CD4-positive, alpha-beta T cell treated with Interleukin-15 for 1 hour (primary cell): ENCODE measurements at regions not wholly inside any gene's neighbourhood (a gene's known extent, or its start where the extent isn't known, plus 50 kb on each side); places are given as distances from the start of the nearest gene placed in this dataset.
A peak's percentile ranks its signal among the peaks of the same experiment; 100 is the strongest.
"Not testable (repeated sequence)": the region's sequence is repeated elsewhere in the genome, so short reads cannot be mapped to it uniquely, and the experiment has no call there.

Experiments
- DNase-seq: peaks from one replicate; pipeline ENCODE4 v3.0.0-alpha.2; 2020

- DNase-seq = no peak
Observed at GRCh38 chr6:97459535-97459934, 176.5 kb upstream of the MMS22L start.

GRCh38 chr6:97459986-97460385 is 177.0 kb upstream of the MMS22L start:
- DNase-seq = no peak

GRCh38 chr6:97460394-97461080 is 177.5 kb upstream of the MMS22L start:
- DNase-seq = no peak

DNA sequence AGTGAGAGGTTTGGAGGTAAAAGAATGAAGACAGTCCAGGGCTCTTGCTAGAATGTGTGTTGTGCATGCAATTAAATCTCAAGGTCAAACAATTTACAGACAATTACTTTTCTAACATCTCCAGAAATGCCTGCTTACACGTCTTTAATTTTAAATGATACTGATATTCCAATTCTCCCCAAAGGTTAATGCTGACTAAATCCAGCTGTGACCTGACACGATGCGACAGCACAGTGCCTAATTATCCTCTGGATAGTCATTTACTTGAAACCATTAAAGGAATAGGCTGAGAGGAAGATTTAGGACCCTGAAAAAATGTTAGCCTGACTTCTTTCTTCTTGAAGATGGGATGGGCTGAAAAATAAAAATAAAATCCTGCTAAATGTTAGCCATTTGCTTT is 178.2 kb upstream of the MMS22L start:
- DNase-seq = no peak

DNA sequence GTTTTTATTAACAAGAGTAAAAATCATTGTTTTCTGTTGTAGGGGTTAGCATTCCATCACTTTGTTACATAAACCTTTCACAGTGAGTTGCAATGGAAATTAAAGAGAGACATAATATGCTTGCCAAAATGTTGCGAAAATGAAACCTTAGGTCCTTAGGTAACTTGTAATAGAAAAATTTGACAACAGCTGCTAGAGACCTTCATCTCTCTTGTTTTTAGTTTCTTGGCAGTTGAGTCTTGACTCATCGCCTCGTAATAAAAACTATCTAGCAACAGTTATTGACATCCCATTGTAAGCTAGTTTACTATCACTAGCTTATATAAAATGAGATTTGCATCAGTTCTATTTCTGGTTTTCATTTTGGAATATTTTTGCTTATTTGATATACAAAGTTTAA is 179.0 kb upstream of the MMS22L start:
- no peak for DNase-seq

DNA sequence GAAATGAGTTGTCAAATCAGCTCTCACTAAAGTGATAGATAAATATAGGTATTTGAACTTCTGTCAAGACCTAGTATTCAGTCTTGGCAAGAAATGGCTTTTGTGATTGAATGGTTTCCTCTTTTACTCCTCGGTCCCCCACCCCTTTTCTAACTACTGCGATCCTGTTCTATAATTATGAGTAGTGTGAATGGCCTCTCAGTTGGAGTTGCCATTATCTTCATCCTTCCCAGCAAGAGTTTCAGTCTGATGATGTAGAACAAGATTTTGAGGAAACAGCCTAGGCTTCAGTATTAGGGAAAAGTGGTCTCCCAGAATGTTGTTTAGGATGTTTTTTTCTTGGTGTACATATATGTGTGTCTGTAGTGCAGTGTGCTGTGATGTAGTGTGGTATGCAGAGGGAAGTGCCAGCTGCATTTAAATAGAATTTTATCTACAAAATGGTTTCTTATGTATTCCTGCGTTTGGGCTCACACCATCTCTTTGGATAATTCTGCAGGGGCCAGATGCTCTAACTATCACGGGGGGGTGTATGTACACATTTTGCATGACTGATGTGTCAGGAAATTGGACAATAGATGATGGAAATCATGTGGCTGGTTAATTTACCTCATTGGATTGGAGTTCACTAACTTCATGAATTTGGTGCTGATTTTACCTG is 180.1 kb upstream of the MMS22L start:
- DNase-seq = no peak

DNA sequence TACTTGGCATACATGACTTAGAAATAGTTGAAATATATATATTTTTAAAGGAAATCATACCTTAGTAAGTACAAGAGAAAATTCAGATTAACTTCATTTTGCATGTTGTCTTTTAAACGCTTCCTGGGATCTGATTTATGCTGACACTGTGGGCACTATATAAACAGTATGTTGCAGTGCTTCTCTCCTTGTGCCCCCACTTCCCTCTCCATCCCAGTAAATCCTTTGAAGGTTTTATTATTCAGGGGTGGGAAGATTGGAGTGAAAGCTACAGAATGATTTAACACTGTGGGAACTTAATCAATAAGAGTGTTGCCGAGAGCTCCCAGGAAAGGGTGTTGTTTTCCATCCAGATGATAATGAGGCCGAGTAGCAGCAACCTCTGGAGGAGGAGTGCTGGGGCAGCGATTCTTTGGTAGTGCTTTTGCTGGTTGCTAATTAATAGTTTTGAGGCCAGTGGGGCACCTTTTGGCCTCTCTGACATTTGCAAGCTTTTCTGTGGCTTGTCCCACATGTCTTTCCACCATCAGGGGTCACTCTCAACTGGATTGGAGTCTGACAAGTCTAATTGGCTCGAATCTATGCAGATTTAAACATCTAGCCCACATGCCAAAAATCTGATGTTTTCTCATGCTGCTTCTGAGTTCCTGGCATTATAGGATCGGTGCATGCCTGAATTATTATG is 183.0 kb upstream of the MMS22L start:
- DNase-seq = no peak

DNA sequence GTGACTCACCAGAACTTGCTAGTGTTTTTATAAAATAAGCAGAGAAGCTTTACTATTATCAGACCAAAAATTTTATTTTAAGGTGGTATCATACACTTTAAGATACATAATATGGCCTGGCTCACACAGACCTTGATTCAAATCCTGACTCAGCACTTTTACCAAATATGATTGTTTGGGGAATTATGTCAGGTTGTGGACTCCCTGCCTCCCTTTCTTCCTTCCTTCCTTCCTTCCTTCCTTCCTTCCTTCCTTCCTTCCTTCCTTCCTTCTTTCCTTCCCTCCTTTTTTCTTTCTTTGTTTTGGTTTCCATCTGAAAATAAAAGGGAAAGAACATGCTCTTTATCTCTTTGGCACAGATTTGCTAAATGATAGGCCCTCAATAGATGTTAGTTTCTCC is 186.0 kb upstream of the MMS22L start:
- DNase-seq = no peak

- DNase-seq = no peak
Observed at GRCh38 chr6:97469451-97469850, 186.4 kb upstream of the MMS22L start.

DNA sequence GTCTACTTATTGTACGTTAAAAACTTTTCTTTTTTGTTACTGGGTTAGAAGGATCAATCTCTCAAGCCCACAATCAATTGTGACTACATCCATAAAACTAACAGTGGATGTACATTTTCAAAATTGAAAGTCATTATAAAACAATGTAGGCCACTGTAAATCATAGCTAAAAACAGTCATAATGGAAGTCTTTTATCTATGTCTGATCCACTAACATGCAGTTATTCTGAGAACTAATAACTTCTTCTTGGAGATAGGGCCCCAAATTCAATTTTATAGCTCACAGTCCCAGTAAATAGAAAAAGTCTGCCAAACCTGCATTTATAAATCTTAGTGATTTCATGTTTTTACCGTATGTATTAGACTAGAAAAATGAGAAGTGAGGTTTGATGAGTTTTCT is 187.3 kb upstream of the MMS22L start:
- no peak for DNase-seq

GRCh38 chr6:97473979-97474378 is 191.0 kb upstream of the MMS22L start:
- no peak for DNase-seq

GRCh38 chr6:97497713-97498331 is 214.8 kb upstream of the MMS22L start:
- DNase-seq = peak; percentile 36

DNA sequence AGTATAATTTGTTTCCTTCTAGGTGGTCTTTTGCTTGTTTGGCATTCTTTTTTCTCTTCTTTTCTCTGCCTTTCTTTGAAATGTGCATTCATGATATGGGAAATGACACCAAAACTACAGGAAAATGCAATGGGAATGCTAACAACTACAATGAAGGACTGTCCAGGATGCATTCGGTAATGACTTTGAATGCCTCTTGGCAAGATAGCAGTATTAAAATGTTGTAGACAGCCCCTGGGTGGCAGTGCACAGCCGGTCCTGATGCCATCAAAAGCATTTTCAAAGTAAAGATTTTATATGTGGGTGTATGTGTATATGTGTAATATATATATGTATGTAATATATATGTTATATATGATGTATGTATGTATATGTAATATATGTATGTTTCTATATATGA is 218.8 kb upstream of the MMS22L start:
- no peak for DNase-seq

DNA sequence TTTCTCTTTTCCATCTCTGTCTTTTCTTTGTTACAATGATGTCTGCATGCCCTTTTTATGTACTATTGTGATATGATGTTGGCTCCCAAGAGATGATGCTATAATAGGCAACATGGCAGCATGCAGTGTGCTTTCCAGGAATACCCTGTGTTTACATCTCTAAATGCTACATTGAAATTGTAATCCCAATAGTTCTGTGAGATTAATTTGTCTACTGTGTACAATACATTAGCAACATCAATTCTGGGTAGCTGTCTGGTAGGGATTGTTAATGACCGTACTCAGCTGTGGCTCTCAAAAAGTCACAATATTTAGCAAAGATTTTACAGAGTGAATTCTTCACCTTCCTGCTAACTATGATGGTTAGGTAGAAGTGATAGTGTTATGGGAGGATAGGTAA is 225.6 kb upstream of the MMS22L start:
- DNase-seq = no peak

DNA sequence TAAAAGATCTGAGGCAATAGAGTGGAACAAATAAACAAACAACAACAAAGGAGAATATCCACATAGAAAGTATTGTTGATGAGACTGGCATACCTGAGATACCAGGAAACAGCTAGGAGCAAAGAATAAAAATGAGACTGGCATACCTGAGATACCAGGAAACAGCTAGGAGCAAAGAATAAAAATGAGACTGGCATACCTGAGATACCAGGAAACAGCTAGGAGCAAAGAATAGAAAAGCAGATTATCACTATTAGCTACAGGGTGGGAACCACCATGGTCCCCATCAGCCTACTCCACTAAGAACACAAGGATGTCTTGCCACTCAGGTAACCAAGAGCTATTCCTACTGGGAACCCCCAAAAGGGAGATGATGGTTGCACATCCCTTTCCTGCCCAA is 230.2 kb upstream of the MMS22L start:
- not testable (repeated sequence) for DNase-seq

GRCh38 chr6:97524811-97525210 is 241.8 kb upstream of the MMS22L start:
- no peak for DNase-seq

GRCh38 chr6:97535800-97536199 is 252.8 kb upstream of the MMS22L start:
- no peak for DNase-seq

- no peak for DNase-seq
Observed at GRCh38 chr6:97548354-97548753, 265.3 kb upstream of the MMS22L start.

GRCh38 chr6:97557355-97557754 is 274.3 kb upstream of the MMS22L start:
- no peak for DNase-seq

GRCh38 chr6:97563529-97563928 is 280.5 kb upstream of the MMS22L start:
- no peak for DNase-seq

GRCh38 chr6:97572943-97573342 is 289.9 kb upstream of the MMS22L start:
- DNase-seq = no peak

- no peak for DNase-seq
Observed at GRCh38 chr6:97586344-97586743, 303.3 kb upstream of the MMS22L start.

GRCh38 chr6:97591955-97592354 is 308.9 kb upstream of the MMS22L start:
- DNase-seq = no peak

- DNase-seq = no peak
Observed at GRCh38 chr6:97594844-97595243, 311.8 kb upstream of the MMS22L start.
